ENCODE measurements at regions not wholly inside any gene's neighbourhood (a gene's known extent, or its start where the extent isn't known, plus 50 kb on each side); places are given as distances from the start of the nearest gene placed in this dataset.

DNA sequence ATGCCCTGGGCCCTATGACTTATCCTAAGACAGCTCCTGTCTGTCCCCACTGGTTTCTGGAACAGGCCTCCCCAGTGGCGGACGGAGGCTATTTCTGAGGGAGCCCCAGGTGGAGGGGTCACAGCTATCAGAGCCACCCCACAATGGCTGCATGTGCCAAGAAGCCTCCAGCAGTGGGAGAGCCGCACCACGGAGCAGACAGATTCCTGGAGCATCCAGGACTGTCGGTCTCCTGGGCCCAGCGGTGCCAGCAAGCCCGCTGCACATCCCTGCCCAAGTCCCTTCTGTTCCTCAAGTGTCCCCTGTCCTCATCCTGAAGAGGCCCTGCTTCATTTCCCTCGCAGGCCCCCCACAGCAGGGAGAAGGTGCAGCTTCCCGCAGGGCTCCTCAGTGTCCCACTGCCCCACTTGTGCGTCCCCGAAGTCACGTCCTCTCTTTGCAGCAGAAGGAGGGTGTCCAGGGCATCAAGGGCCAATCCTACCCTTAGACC is 193.0 kb upstream of the SHH start:
- H3K27ac ChIP-seq = no peak overlapping the region
- DNase-seq (ENCODE audit: low spot score) = no peak
- H3K27me3 ChIP-seq (replicated peaks; ENCODE audit: insufficient read depth) = peaks cover 4% of the 10 kb centered on the region
- no peaks in the 10 kb centered on the region for H3K4me1 ChIP-seq (replicated peaks)
- 93% methylated on average over 8 of the region's 12 CpGs for WGBS
- TF ChIP-seq CTCF (IDR thresholded peaks at IDR 0.05) (no peak), POLR2AphosphoS5 (IDR thresholded peaks at IDR 0.05) (no peak), POLR2A (IDR thresholded peaks at IDR 0.05) (no peak)
- H3K4me3 ChIP-seq = no peak overlapping the region
- H3K9me3 ChIP-seq = no peaks in the 10 kb centered on the region
- H3K36me3 ChIP-seq = no peaks in the 10 kb centered on the region
- intact Hi-C loops (cut with DNase I) = no loop called here

- intact Hi-C loops (cut with DNase I) = no loop called here
- DNase-seq (ENCODE audit: low spot score) = no peak
- peaks cover 4% of the 10 kb centered on the region for H3K27me3 ChIP-seq (replicated peaks; ENCODE audit: insufficient read depth)
- H3K4me3 ChIP-seq = no peak overlapping the region
- no peak overlapping the region for H3K27ac ChIP-seq
- H3K9me3 ChIP-seq = no peaks in the 10 kb centered on the region
- WGBS = 91% methylated on average over 36 of the region's 38 CpGs
- no peak for TF ChIP-seq CTCF (IDR thresholded peaks at IDR 0.05)
- TF ChIP-seq POLR2AphosphoS5 (IDR thresholded peaks at IDR 0.05) = no peak
- TF ChIP-seq POLR2A (IDR thresholded peaks at IDR 0.05) = no peak
- H3K36me3 ChIP-seq = no peaks in the 10 kb centered on the region
- no peaks in the 10 kb centered on the region for H3K4me1 ChIP-seq (replicated peaks)
Measured at GRCh38 chr7:156004265-156005201, 192.3 kb upstream of the SHH start.

DNA sequence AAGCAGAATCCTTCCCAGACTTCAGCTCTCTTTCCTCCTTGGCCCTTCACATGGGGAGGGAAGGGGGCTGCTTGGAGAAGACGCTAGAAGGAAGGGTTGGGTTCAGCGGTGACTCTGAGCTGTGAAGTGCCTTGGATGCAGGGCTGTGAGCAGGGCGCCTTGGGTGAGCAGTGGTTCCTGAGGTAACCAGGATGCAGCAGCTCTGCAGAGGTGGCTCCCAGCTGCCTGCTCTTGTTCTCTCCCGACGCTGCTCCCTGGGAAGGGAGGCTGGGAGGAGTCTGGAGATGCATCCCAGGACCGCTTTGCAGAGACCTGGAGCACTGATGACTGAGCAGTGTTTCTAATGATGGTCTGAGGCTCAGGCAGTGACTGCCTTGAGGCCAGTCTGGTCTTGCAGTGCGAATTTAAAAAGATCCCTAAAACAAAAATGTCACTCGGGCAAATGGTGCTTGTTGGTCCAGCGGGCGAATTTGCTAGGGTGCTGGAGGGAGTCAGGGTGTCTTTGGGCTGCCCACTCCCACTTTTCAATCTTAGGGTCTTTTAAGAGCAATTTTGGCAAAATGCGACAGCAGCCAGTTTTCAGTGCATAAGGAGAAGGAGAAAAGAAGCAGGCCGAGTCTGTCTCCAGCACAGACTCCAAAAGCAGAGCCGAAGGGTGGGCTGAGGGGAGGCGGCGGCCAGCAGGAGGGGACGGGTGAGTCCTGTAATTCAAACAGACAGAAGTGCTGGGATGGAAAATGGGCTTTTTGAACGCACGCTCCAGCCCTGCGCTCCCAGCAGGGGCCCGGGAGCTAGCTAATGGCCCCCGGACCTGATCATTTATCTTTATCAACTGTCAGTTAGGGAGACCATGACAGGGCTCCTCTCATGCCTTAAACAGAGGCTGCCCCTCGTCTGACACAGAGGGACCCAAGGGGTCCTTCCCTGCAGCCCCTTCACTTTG is 191.2 kb upstream of the SHH start:
- no peak for DNase-seq (ENCODE audit: low spot score)
- H3K4me3 ChIP-seq = no peak overlapping the region
- intact Hi-C loops (cut with DNase I) = no loop called here
- no peak overlapping the region for H3K27ac ChIP-seq
- peaks cover 4% of the 10 kb centered on the region for H3K27me3 ChIP-seq (replicated peaks; ENCODE audit: insufficient read depth)
- no peaks in the 10 kb centered on the region for H3K36me3 ChIP-seq
- 66% methylated on average over 22 of the region's 22 CpGs for WGBS
- TF ChIP-seq CTCF (IDR thresholded peaks at IDR 0.05) = no peak
- no peak for TF ChIP-seq POLR2AphosphoS5 (IDR thresholded peaks at IDR 0.05)
- no peak for TF ChIP-seq POLR2A (IDR thresholded peaks at IDR 0.05)
- no peaks in the 10 kb centered on the region for H3K9me3 ChIP-seq
- no peaks in the 10 kb centered on the region for H3K4me1 ChIP-seq (replicated peaks)

DNA sequence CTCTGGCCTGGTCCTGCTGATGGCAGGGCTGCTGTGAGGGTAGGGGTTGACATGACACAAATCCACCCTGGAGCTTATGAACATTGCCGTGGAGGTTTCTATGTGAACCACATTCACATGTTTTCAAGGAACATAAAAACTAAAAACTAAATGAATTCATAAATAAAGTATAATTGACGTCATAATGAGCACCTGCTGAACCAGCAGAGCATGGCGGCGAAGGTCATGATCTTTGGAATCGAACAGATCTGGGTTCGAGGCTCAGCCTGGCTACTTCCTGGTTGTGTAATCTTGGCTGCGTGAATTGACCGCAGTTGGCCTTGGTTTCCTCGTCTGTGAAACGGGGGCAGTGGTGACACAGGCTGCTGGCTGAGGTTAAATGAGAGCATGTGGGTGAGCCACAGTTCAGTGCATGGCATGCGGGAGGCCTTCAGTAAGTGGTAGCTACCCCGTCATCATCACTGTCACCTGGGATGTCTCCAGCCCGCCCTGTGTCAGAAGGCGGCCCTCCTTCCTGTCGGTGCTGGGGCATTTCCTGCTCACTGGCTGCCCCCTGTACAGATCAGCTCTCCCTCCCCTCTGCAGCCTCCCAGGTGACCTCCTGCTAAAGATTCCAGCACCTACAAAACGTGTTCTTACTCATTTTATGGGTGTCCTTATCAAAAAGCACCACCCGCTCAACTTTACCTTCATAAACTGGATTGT is 190.3 kb upstream of the SHH start:
- H3K27me3 ChIP-seq (replicated peaks; ENCODE audit: insufficient read depth) = peaks cover 4% of the 10 kb centered on the region
- no peaks in the 10 kb centered on the region for H3K9me3 ChIP-seq
- no peaks in the 10 kb centered on the region for H3K4me1 ChIP-seq (replicated peaks)
- H3K36me3 ChIP-seq = no peaks in the 10 kb centered on the region
- no peak overlapping the region for H3K27ac ChIP-seq
- no peak overlapping the region for H3K4me3 ChIP-seq
- intact Hi-C loops (cut with DNase I) = no loop called here
- 63% methylated on average over 17 of the region's 17 CpGs for WGBS
- DNase-seq (ENCODE audit: low spot score) = no peak
- TF ChIP-seq CTCF (IDR thresholded peaks at IDR 0.05) (no peak), POLR2AphosphoS5 (IDR thresholded peaks at IDR 0.05) (no peak), POLR2A (IDR thresholded peaks at IDR 0.05) (no peak)
